Right atrium auricular region (tissue), 2 donors: ENCODE measurements at regions not wholly inside any gene's neighbourhood (a gene's known extent, or its start where the extent isn't known, plus 50 kb on each side); places are given as distances from the start of the nearest gene placed in this dataset.
"Not testable (repeated sequence)": the region's sequence is repeated elsewhere in the genome, so short reads cannot be mapped to it uniquely, and the experiment has no call there.

Experiments used
- DNase-seq: peaks from one replicate; pipeline ENCODE4 v3.0.0-alpha.2; 2019; ENCODE audit warnings: low spot score
- H3K27ac ChIP-seq, 2 donors: fragments of 200-600 bp; sonication (generic); 1 replicate in 1 of 2; 2 replicates in 1 of 2; pipeline ENCODE4 v1.5.1; 2016 to 2019
- H3K27me3 ChIP-seq, 2 donors: fragments of 200-600 bp; sonication (generic); one replicate each; pipeline versions ENCODE4 v1.5.1 to v1.6.0; 2017 to 2019
- H3K36me3 ChIP-seq: fragments of 200-600 bp; sonication (generic); one replicate; pipeline ENCODE4 v1.5.1; 2016
- H3K4me1 ChIP-seq, 2 donors: fragments of 200-600 bp; sonication (generic); one replicate each; pipeline versions ENCODE4 v1.5.1 to v1.6.0; 2017 to 2019
- H3K4me3 ChIP-seq, 2 donors: fragments of 200-600 bp; sonication (generic); 1 replicate in 1 of 2; 2 replicates in 1 of 2; pipeline ENCODE4 v1.5.1; 2017 to 2019; ENCODE audit warnings: mild to moderate bottlenecking in 1 of 2, moderate library complexity in 1 of 2
- H3K9me3 ChIP-seq, 2 donors: fragments of 200-600 bp; sonication (generic); one replicate each; pipeline ENCODE4 v1.5.1; 2019
- TF ChIP-seq, protein P1 (sequence below), 2 donors: fragments of 200-600 bp; sonication (generic); IDR thresholded peaks; one replicate each; pipeline ENCODE4 v1.5.1; 2019; ENCODE audit warnings: antibody characterized with exemption in 2 of 2

DNA sequence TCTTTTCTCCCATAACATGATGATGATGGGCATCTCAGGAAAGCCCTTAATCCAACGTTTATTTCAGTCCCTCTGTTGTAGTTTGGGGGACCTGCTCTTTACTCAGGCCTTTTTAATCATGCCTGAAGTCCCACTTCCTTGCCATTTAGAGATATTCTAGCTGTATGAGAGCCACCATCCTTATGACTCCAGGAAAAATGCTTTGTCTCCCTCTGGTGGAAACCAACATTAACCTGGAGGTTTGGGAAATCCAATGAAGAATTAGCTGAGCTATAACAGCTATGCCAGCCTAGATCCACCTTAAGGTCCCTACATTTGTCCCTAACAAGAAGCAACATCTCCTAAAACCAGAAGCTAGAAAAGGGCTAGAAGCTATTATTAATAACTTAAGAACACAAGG, 1399.1 kb downstream of the LRFN5 start:
- H3K27me3 ChIP-seq, result no peaks in the 10 kb centered on the region
- H3K4me1 ChIP-seq, result no peaks in the 10 kb centered on the region
- H3K4me3 ChIP-seq, result no peak overlapping the region
- no peak overlapping the region for H3K27ac ChIP-seq
- TF ChIP-seq, protein P1, sequence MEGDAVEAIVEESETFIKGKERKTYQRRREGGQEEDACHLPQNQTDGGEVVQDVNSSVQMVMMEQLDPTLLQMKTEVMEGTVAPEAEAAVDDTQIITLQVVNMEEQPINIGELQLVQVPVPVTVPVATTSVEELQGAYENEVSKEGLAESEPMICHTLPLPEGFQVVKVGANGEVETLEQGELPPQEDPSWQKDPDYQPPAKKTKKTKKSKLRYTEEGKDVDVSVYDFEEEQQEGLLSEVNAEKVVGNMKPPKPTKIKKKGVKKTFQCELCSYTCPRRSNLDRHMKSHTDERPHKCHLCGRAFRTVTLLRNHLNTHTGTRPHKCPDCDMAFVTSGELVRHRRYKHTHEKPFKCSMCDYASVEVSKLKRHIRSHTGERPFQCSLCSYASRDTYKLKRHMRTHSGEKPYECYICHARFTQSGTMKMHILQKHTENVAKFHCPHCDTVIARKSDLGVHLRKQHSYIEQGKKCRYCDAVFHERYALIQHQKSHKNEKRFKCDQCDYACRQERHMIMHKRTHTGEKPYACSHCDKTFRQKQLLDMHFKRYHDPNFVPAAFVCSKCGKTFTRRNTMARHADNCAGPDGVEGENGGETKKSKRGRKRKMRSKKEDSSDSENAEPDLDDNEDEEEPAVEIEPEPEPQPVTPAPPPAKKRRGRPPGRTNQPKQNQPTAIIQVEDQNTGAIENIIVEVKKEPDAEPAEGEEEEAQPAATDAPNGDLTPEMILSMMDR (IDR thresholded peaks at IDR 0.05), result no peak
- DNase-seq, result no peak
- no peaks in the 10 kb centered on the region for H3K36me3 ChIP-seq
- H3K9me3 ChIP-seq, result peaks cover 0 to 47% of the 10 kb centered on the region in 2 donors

DNA sequence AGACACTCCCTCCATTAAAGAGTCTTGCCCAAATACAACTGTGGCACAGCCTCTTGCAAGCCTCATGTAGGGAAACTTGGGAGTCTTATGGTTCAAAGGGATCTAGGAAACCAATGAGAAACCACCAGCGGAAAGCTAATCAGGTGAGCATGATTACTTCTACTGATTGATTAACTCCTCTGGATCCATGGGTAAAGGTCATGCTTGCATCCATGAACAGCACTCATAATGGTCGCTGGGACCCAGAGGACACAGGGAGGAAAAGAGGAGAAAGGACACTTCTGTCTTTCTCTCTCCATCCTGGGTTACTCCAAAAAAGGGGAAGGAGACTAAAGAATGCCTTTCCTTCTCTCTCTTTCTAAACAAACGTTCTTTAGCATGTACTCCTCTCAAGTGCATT, 1397.2 kb downstream of the LRFN5 start:
- Histone ChIP-seq H3K36me3 (no peaks in the 10 kb centered on the region), H3K4me3 (no peak overlapping the region), H3K9me3 (peaks cover 0 to 45% of the 10 kb centered on the region in 2 donors), H3K27ac (no peak overlapping the region), H3K27me3 (no peaks in the 10 kb centered on the region), H3K4me1 (no peaks in the 10 kb centered on the region)
- TF ChIP-seq, protein P1 (IDR thresholded peaks at IDR 0.05), result no peak
- no peak for DNase-seq

DNA sequence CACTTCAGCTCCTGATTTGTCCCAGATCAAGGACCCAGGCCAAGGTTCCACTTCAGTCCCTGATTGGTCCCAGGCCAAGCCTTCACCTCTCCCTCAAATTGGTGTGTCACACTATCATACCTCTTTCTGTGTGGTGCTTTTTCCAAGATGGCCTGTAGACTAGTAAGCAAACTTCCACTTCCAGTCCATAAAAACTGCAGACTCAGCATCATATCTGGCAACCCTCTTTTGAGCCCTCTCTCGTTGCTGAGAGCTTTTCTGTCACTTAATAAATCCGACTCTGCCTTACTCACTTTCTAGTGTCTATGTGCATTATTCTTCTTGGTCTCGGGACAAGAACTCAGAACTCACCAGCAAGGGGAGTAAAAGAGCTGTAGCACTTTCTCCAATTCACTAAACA, 1395.1 kb downstream of the LRFN5 start:
- DNase-seq, result no peak
- Histone ChIP-seq H3K27ac (no peak overlapping the region), H3K9me3 (peaks cover 0 to 41% of the 10 kb centered on the region in 2 donors), H3K36me3 (no peaks in the 10 kb centered on the region), H3K4me1 (no peaks in the 10 kb centered on the region), H3K4me3 (no peak overlapping the region), H3K27me3 (no peaks in the 10 kb centered on the region)
- TF ChIP-seq, protein P1 (IDR thresholded peaks at IDR 0.05), result no peak

DNA sequence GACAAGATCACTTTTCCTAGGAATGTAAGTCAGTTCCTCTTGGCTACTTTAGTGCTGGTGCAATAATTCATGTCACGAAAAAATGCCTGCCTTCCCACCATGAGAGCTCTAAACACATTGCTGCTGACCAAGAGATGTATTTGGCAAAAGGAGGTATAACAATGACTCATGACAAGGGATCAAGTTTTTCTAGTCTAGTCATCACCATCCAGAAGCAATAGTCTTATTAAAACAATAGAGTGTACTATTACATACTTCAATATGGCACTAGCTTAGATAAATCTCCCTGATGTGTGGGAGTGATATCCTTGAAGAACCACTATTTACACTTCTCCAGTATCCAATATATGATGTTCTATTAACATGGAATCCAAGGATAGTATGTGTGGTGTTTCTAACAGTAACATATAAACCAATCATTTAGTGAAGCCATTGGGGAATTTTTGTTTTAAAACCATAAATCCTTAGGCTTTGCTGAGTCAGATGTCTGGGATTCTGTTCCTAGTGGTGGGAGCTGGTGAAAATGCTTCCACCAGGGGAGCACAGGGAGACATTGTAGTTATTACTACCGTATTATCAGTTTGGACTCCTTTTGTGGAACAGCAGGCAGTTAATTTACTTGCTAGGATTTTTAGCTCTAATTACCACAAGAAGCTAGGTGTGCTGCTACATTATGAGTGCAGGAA, 1387.5 kb downstream of the LRFN5 start:
- H3K36me3 ChIP-seq, result no peaks in the 10 kb centered on the region
- H3K27me3 ChIP-seq, result no peaks in the 10 kb centered on the region
- H3K4me1 ChIP-seq, result no peaks in the 10 kb centered on the region
- H3K4me3 ChIP-seq, result no peak overlapping the region
- DNase-seq, result no peak
- TF ChIP-seq, protein P1 (IDR thresholded peaks at IDR 0.05), result no peak
- no peak overlapping the region for H3K27ac ChIP-seq
- no peaks in the 10 kb centered on the region for H3K9me3 ChIP-seq

DNA sequence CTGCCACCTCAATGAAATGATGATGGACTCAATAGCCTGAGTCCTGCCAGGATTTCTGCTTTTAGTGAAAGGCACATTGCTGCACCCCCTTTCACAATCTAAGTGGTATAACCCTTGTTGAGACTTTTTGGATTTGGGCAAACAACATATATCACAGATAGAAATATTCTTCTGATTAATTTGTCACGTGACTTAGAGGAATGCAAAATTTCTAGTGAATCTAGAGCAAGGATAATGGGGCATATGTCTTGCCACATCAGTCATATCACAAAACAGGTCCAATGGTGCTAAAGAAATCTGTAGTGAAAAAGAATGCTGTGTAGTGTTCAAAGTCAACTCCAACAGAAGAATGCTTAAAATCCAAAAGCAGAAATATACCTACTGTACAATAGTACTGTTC, 1386.3 kb downstream of the LRFN5 start:
- Histone ChIP-seq H3K4me3 (no peak overlapping the region), H3K27me3 (no peaks in the 10 kb centered on the region), H3K27ac (no peak overlapping the region), H3K9me3 (no peaks in the 10 kb centered on the region), H3K36me3 (no peaks in the 10 kb centered on the region), H3K4me1 (no peaks in the 10 kb centered on the region)
- TF ChIP-seq, protein P1 (IDR thresholded peaks at IDR 0.05), result no peak
- DNase-seq, result no peak

DNA sequence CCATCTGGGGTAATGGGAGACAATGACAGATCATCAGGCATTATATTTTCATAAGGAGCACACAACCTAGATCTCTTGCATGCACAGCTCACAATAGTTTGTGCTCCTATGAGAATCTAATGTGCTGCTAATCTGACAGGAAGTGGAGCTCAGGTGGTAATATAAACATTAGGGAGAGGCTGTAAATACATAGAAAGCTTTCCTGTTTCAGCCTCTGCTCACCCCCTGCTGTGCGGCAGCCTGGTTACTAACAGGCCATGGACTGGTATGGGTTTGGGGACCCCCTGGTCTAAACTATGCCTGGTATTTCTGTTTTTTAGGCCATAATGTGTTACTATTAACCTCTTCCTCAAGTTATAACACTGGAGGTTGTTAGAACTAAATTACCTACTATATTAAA, 1373.7 kb downstream of the LRFN5 start:
- no peaks in the 10 kb centered on the region for H3K36me3 ChIP-seq
- H3K27me3 ChIP-seq, result no peaks in the 10 kb centered on the region
- no peaks in the 10 kb centered on the region for H3K9me3 ChIP-seq
- no peak overlapping the region for H3K27ac ChIP-seq
- no peaks in the 10 kb centered on the region for H3K4me1 ChIP-seq
- TF ChIP-seq, protein P1 (IDR thresholded peaks at IDR 0.05), result no peak
- no peak overlapping the region for H3K4me3 ChIP-seq
- DNase-seq, result no peak

DNA sequence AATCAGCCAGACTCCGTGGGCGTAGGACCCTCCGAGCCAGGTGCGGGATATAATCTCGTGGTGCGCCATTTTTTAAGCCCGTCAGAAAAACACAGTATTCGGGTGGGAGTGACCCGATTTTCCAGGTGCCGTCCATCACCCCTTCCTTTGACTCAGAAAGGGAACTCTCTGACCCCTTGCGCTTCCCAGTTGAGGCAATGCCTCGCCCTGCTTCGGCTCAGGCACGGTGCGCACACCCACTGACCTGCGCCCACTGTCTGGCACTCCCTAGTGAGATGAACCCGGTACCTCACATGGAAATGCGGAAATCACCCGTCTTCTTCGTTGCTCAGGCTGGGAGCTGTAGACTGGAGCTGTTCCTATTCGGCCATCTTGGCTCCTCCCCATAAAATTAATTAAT, 1366.5 kb downstream of the LRFN5 start:
- not testable (repeated sequence) for H3K27ac ChIP-seq, H3K9me3 ChIP-seq, H3K4me1 ChIP-seq, H3K4me3 ChIP-seq, H3K27me3 ChIP-seq, DNase-seq, H3K36me3 ChIP-seq
